ENCODE measurements at regions not wholly inside any gene's neighbourhood (a gene's known extent, or its start where the extent isn't known, plus 50 kb on each side); places are given as distances from the start of the nearest gene placed in this dataset.

GRCh38 chr5:3201941-3202340, 393.7 kb upstream of the IRX1 start:
- no peak for DNase-seq (ENCODE audit: extremely low read depth, low read depth)

- no peak for DNase-seq (ENCODE audit: extremely low read depth, low read depth)
Measured at GRCh38 chr5:3201121-3201520, 394.5 kb upstream of the IRX1 start.

- no peak for DNase-seq (ENCODE audit: extremely low read depth, low read depth)
Measured at GRCh38 chr5:3199962-3200755, 395.5 kb upstream of the IRX1 start.

- DNase-seq (ENCODE audit: extremely low read depth, low read depth) = no peak
Measured at GRCh38 chr5:3198074-3198449, 397.6 kb upstream of the IRX1 start.

- DNase-seq (ENCODE audit: extremely low read depth, low read depth) = no peak
Measured at GRCh38 chr5:3197304-3198073, 398.1 kb upstream of the IRX1 start.

- DNase-seq (ENCODE audit: extremely low read depth, low read depth) = no peak
Measured at GRCh38 chr5:3195994-3196393, 399.6 kb upstream of the IRX1 start.

GRCh38 chr5:3194684-3195083, 400.9 kb upstream of the IRX1 start:
- DNase-seq (ENCODE audit: extremely low read depth, low read depth) = no peak

- no peak for DNase-seq (ENCODE audit: extremely low read depth, low read depth)
Measured at GRCh38 chr5:3194271-3194670, 401.4 kb upstream of the IRX1 start.

- DNase-seq (ENCODE audit: extremely low read depth, low read depth) = no peak
Measured at GRCh38 chr5:3191585-3191984, 404.0 kb upstream of the IRX1 start.

GRCh38 chr5:3190930-3191329, 404.7 kb upstream of the IRX1 start:
- DNase-seq (ENCODE audit: extremely low read depth, low read depth) = no peak

GRCh38 chr5:3190433-3190832, 405.2 kb upstream of the IRX1 start:
- DNase-seq (ENCODE audit: extremely low read depth, low read depth) = no peak

- no peak for DNase-seq (ENCODE audit: extremely low read depth, low read depth)
Measured at GRCh38 chr5:3187771-3188425, 407.7 kb upstream of the IRX1 start.

GRCh38 chr5:3186736-3187405, 408.8 kb upstream of the IRX1 start:
- no peak for DNase-seq (ENCODE audit: extremely low read depth, low read depth)

GRCh38 chr5:3186156-3186555, 409.5 kb upstream of the IRX1 start:
- no peak for DNase-seq (ENCODE audit: extremely low read depth, low read depth)

- DNase-seq (ENCODE audit: extremely low read depth, low read depth) = no peak
Measured at GRCh38 chr5:3185488-3185887, 410.1 kb upstream of the IRX1 start.

GRCh38 chr5:3182133-3182876, 413.3 kb upstream of the IRX1 start:
- no peak for DNase-seq (ENCODE audit: extremely low read depth, low read depth)

GRCh38 chr5:3181671-3182070, 414.0 kb upstream of the IRX1 start:
- no peak for DNase-seq (ENCODE audit: extremely low read depth, low read depth)

GRCh38 chr5:3180636-3181035, 415.0 kb upstream of the IRX1 start:
- DNase-seq (ENCODE audit: extremely low read depth, low read depth) = no peak

- no peak for DNase-seq (ENCODE audit: extremely low read depth, low read depth)
Measured at GRCh38 chr5:3179220-3179619, 416.4 kb upstream of the IRX1 start.

GRCh38 chr5:3177338-3177737, 418.3 kb upstream of the IRX1 start:
- DNase-seq (ENCODE audit: extremely low read depth, low read depth) = no peak

Data from NCI-H460 (cell line).